Trophoblast cell (in vitro differentiated cells and primary cell): ENCODE measurements at regions not wholly inside any gene's neighbourhood (a gene's known extent, or its start where the extent isn't known, plus 50 kb on each side); places are given as distances from the start of the nearest gene placed in this dataset.

Experiments used
- DNase-seq, 2 donors: peaks; one replicate each; pipeline ENCODE4 v3.0.0-alpha.2; 2016
- H2AFZ ChIP-seq: 2 replicates; pipeline ENCODE4 v1.6.1; 2013; ENCODE audit warnings: low read length, moderate library complexity, mild to moderate bottlenecking; ENCODE audit not compliant: insufficient read depth, poor library complexity
- H2AK5ac ChIP-seq: 2 replicates; pipeline ENCODE4 v1.6.1; 2013; ENCODE audit warnings: mild to moderate bottlenecking, low read length
- H2BK120ac ChIP-seq: 2 replicates; pipeline ENCODE4 v1.6.1; 2013; ENCODE audit warnings: low read length, mild to moderate bottlenecking, moderate library complexity; ENCODE audit not compliant: insufficient read depth, poor library complexity
- H2BK12ac ChIP-seq: 2 replicates; pipeline ENCODE4 v1.6.1; 2013; ENCODE audit warnings: mild to moderate bottlenecking, low read length, moderate library complexity
- H2BK5ac ChIP-seq: 2 replicates; pipeline ENCODE4 v1.6.1; 2013; ENCODE audit warnings: low read length, low read depth, moderate library complexity, mild to moderate bottlenecking; ENCODE audit not compliant: poor library complexity
- H3K14ac ChIP-seq: 2 replicates; pipeline ENCODE4 v1.6.1; 2013; ENCODE audit warnings: mild to moderate bottlenecking, low read length
- H3K18ac ChIP-seq: 2 replicates; pipeline ENCODE4 v1.6.1; 2013; ENCODE audit warnings: mild to moderate bottlenecking, low read length
- H3K23ac ChIP-seq: 2 replicates; pipeline ENCODE4 v1.6.1; 2013; ENCODE audit warnings: low read length
- H3K27ac ChIP-seq: 2 replicates; pipeline ENCODE4 v1.5.1; 2013; ENCODE audit warnings: low read depth, mild to moderate bottlenecking, inconsistent platforms, low read length, moderate library complexity
- H3K27me3 ChIP-seq: 2 replicates; pipeline ENCODE4 v1.6.1; 2013; ENCODE audit warnings: inconsistent platforms, mild to moderate bottlenecking, low read length, moderate library complexity; ENCODE audit not compliant: insufficient read depth
- H3K36me3 ChIP-seq, 2 experiments: 1 replicate in 1 of 2; 2 replicates in 1 of 2; pipeline ENCODE4 v1.6.1; 2013; ENCODE audit warnings: low read length in 2 of 2, mild to moderate bottlenecking in 2 of 2, moderate library complexity in 1 of 2; ENCODE audit not compliant: insufficient read depth in 2 of 2, control insufficient read depth in 1 of 2
- H3K4ac ChIP-seq: 2 replicates; pipeline ENCODE4 v1.6.1; 2013; ENCODE audit warnings: low read depth, mild to moderate bottlenecking, low read length, moderate library complexity
- H3K4me1 ChIP-seq, 2 experiments: 1 replicate in 1 of 2; 2 replicates in 1 of 2; pipeline ENCODE4 v1.6.1; 2013; ENCODE audit warnings: low read length in 2 of 2, mild to moderate bottlenecking in 2 of 2, moderate library complexity in 1 of 2; ENCODE audit not compliant: insufficient read depth in 2 of 2, control insufficient read depth in 1 of 2
- H3K4me2 ChIP-seq: 2 replicates; pipeline ENCODE4 v1.6.1; 2013; ENCODE audit warnings: inconsistent platforms, mild to moderate bottlenecking, low read length, moderate library complexity
- H3K4me3 ChIP-seq: 2 replicates; pipeline ENCODE4 v1.5.1; 2013; ENCODE audit warnings: mild to moderate bottlenecking, low read depth, low read length, inconsistent platforms
- H3K79me1 ChIP-seq: one replicate; pipeline ENCODE4 v1.6.1; 2013; ENCODE audit warnings: low read length
- H3K79me2 ChIP-seq: 2 replicates; pipeline ENCODE4 v1.6.1; 2013; ENCODE audit warnings: low read length, mild to moderate bottlenecking; ENCODE audit not compliant: control insufficient read depth, insufficient read depth, poor library complexity
- H3K9ac ChIP-seq: 2 replicates; pipeline ENCODE4 v1.6.1; 2013; ENCODE audit warnings: mild to moderate bottlenecking, low read length
- H3K9me3 ChIP-seq: 2 replicates; pipeline ENCODE4 v1.6.1; 2013; ENCODE audit warnings: low read depth, mild to moderate bottlenecking, control low read depth, inconsistent platforms, low read length; ENCODE audit not compliant: insufficient read depth
- H4K12ac ChIP-seq: 2 replicates; pipeline ENCODE4 v1.6.1; 2013; ENCODE audit warnings: low read depth, mild to moderate bottlenecking, low read length, moderate library complexity
- H4K8ac ChIP-seq: 2 replicates; pipeline ENCODE4 v1.6.1; 2013; ENCODE audit warnings: low read depth, mild to moderate bottlenecking, low read length, moderate library complexity
- H4K91ac ChIP-seq: one replicate; pipeline ENCODE4 v1.6.1; 2013; ENCODE audit warnings: low read depth, mild to moderate bottlenecking, low read length, moderate library complexity
- WGBS: extraction: QIAGEN DNeasy Blood & Tissue Kit; methylation state at CpG from one replicate; pipeline ENCODE4 v1.1.7; 2013; ENCODE audit warnings: missing lambda C conversion rate; ENCODE audit not compliant: insufficient read length, insufficient coverage; ENCODE audit errors: extremely low coverage; 5-methylcytosine and 5-hydroxymethylcytosine counted together

DNA sequence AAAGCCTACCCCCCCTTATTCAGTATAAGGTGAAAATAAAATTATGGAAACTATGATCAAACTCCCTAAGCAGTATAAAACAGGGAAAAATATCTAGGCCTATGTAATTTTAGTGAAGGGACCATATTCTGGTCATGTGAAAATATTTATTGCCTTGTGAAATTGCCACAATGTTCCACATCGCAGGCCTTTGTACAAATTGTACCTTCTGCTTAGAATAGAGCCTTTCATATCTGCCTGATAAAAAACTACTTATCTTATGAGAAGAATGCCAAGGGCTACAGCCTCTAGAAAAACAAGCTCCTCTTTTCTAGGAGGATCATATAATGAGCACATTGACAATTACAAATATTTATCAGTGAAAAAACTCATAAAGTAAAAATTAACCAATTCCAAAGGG lies 1280.0 kb downstream of the EFNB2 start:
- Histone ChIP-seq H4K8ac (no peak overlapping the region), H3K9me3 (no peaks in the 10 kb centered on the region), H2AK5ac (no peak overlapping the region), H3K79me1 (no peaks in the 10 kb centered on the region), H3K14ac (no peak overlapping the region), H3K36me3 (no peaks in the 10 kb centered on the region), H2BK12ac (no peak overlapping the region), H2BK5ac (no peak overlapping the region), H4K12ac (no peak overlapping the region), H3K4me3 (no peak overlapping the region), H3K4ac (no peak overlapping the region), H3K18ac (no peak overlapping the region), H2AFZ (no peak overlapping the region), H3K79me2 (no peaks in the 10 kb centered on the region), H3K27ac (no peak overlapping the region), H3K4me1 (no peaks in the 10 kb centered on the region), H3K4me2 (no peak overlapping the region), H3K23ac (no peak overlapping the region), H4K91ac (no peak overlapping the region), H2BK120ac (no peak overlapping the region), H3K9ac (no peak overlapping the region), H3K27me3 (no peaks in the 10 kb centered on the region)
- no CpG with 5 or more reads among the region's 1 CpG for WGBS
- no peak for DNase-seq

- no peak overlapping the region for H3K4me3 ChIP-seq
- no peak overlapping the region for H3K14ac ChIP-seq
- H3K18ac ChIP-seq, result no peak overlapping the region
- no peaks in the 10 kb centered on the region for H3K79me2 ChIP-seq
- no peak overlapping the region for H2BK120ac ChIP-seq
- no peak for DNase-seq
- H3K23ac ChIP-seq, result no peak overlapping the region
- no peaks in the 10 kb centered on the region for H3K9me3 ChIP-seq
- no peak overlapping the region for H2BK5ac ChIP-seq
- no peak overlapping the region for H2BK12ac ChIP-seq
- no peaks in the 10 kb centered on the region for H3K4me1 ChIP-seq
- H3K4ac ChIP-seq, result no peak overlapping the region
- H2AK5ac ChIP-seq, result no peak overlapping the region
- H3K9ac ChIP-seq, result no peak overlapping the region
- no peak overlapping the region for H2AFZ ChIP-seq
- H4K8ac ChIP-seq, result no peak overlapping the region
- H3K27me3 ChIP-seq, result no peaks in the 10 kb centered on the region
- no peak overlapping the region for H3K4me2 ChIP-seq
- no peak overlapping the region for H4K12ac ChIP-seq
- no peaks in the 10 kb centered on the region for H3K79me1 ChIP-seq
- H3K36me3 ChIP-seq, result no peaks in the 10 kb centered on the region
- H4K91ac ChIP-seq, result no peak overlapping the region
- no peak overlapping the region for H3K27ac ChIP-seq
These were observed 1284.2 kb downstream of the EFNB2 start for GRCh38 chr13:105251293-105251692.

- Histone ChIP-seq H2BK12ac (no peak overlapping the region), H3K79me2 (no peaks in the 10 kb centered on the region), H3K9me3 (no peaks in the 10 kb centered on the region), H3K27ac (no peak overlapping the region), H4K8ac (no peak overlapping the region), H3K4me2 (no peak overlapping the region), H3K36me3 (no peaks in the 10 kb centered on the region), H3K4me1 (no peaks in the 10 kb centered on the region), H3K27me3 (no peaks in the 10 kb centered on the region), H3K4me3 (no peak overlapping the region), H3K79me1 (no peaks in the 10 kb centered on the region), H2AFZ (no peak overlapping the region), H3K4ac (no peak overlapping the region), H3K18ac (no peak overlapping the region), H4K12ac (no peak overlapping the region), H2BK5ac (no peak overlapping the region), H3K23ac (no peak overlapping the region), H2AK5ac (no peak overlapping the region), H4K91ac (no peak overlapping the region), H2BK120ac (no peak overlapping the region), H3K14ac (no peak overlapping the region), H3K9ac (no peak overlapping the region)
- WGBS, result no CpG with 5 or more reads among the region's 5 CpGs
- no peak for DNase-seq
These were observed 1287.6 kb downstream of the EFNB2 start for GRCh38 chr13:105247830-105248229.

DNA sequence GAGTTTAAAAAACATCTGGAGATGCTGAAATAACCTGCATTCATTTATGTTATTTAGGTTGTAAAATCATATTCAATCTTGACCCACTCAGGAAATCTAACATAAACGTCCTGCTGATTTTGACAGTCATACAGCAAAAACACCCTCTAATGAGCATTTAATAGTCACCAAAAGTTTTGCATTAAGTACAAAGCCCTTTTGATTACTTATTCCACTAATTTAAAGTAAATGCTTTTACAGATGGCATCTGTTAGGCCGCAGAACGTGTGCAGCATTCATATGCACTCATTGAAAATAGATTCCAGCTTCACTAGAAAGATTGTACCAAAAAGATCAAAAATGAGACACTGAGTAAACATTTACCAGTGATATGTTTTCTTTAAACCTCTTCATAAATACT lies 1295.1 kb downstream of the EFNB2 start:
- Histone ChIP-seq H2BK5ac (no peak overlapping the region), H3K79me1 (no peaks in the 10 kb centered on the region), H3K4me1 (no peaks in the 10 kb centered on the region), H2AK5ac (no peak overlapping the region), H3K36me3 (no peaks in the 10 kb centered on the region), H3K9ac (no peak overlapping the region), H4K91ac (no peak overlapping the region), H3K18ac (no peak overlapping the region), H3K4ac (no peak overlapping the region), H3K79me2 (no peaks in the 10 kb centered on the region), H2BK120ac (no peak overlapping the region), H4K8ac (no peak overlapping the region), H3K4me2 (no peak overlapping the region), H3K4me3 (no peak overlapping the region), H3K9me3 (no peaks in the 10 kb centered on the region), H3K14ac (no peak overlapping the region), H3K27me3 (no peaks in the 10 kb centered on the region), H3K23ac (no peak overlapping the region), H2AFZ (no peak overlapping the region), H2BK12ac (no peak overlapping the region), H3K27ac (no peak overlapping the region), H4K12ac (no peak overlapping the region)
- no peak for DNase-seq
- no CpG with 5 or more reads among the region's 3 CpGs for whole genome bisulfite sequencing
